CD14-positive monocyte (primary cell): ENCODE measurements at regions not wholly inside any gene's neighbourhood (a gene's known extent, or its start where the extent isn't known, plus 50 kb on each side); places are given as distances from the start of the nearest gene placed in this dataset.

Experiments used
- DNase-seq, 3 donors: peaks; one replicate each; pipeline ENCODE4 v3.0.0-alpha.2; 2011 to 2022
- H2AFZ ChIP-seq: 2 replicates; pipeline ENCODE4 v1.6.0; 2012; ENCODE audit warnings: mild to moderate bottlenecking, low read depth, low read length, inconsistent platforms; ENCODE audit not compliant: insufficient read depth, poor library complexity, severe bottlenecking
- H3K27ac ChIP-seq, 2 donors: 1 replicate in 1 of 2; 2 replicates in 1 of 2; pipeline ENCODE4 v1.5.1; 2012 to 2013; ENCODE audit warnings: low read length in 2 of 2, control low read depth in 1 of 2, inconsistent platforms in 1 of 2, low read depth in 1 of 2, mild to moderate bottlenecking in 1 of 2
- H3K27me3 ChIP-seq, 2 donors: one replicate each; pipeline versions ENCODE4 v1.6.0 to v1.6.1; 2011 to 2013; ENCODE audit warnings: low read length in 2 of 2; ENCODE audit not compliant: control insufficient read depth in 2 of 2, insufficient read depth in 2 of 2
- H3K36me3 ChIP-seq, 2 donors: replicated peaks in 1 of 2; 1 replicate in 1 of 2; 2 replicates in 1 of 2; pipeline versions ENCODE4 v1.5.1 to v1.6.1; 2012 to 2013; ENCODE audit warnings: low read length in 2 of 2, control low read depth in 1 of 2, inconsistent platforms in 1 of 2, mild to moderate bottlenecking in 1 of 2; ENCODE audit not compliant: insufficient read depth in 2 of 2, control insufficient read depth in 1 of 2
- H3K4me1 ChIP-seq, 2 donors: 1 replicate in 1 of 2; 2 replicates in 1 of 2; pipeline versions ENCODE4 v1.5.1 to v1.6.1; 2012 to 2013; ENCODE audit warnings: low read length in 2 of 2, control low read depth in 1 of 2, inconsistent platforms in 1 of 2, mild to moderate bottlenecking in 1 of 2, moderate library complexity in 1 of 2; ENCODE audit not compliant: insufficient read depth in 2 of 2, control insufficient read depth in 1 of 2
- H3K4me2 ChIP-seq: replicated peaks from 2 replicates; pipeline ENCODE3; 2012; ENCODE audit warnings: low read length, moderate library complexity, mild to moderate bottlenecking; ENCODE audit not compliant: poor library complexity, severe bottlenecking; ENCODE audit errors: extremely low read depth
- H3K4me3 ChIP-seq, 3 experiments: fragments of 200-600 bp in 1 of 3; sonication (generic) in 1 of 3; replicated peaks in 1 of 3; 1 replicate in 2 of 3; 2 replicates in 1 of 3; pipeline ENCODE4 v1.5.1; 2011 to 2013; ENCODE audit warnings: low read length in 3 of 3, mild to moderate bottlenecking in 3 of 3, control low read depth in 2 of 3, low read depth in 2 of 3, inconsistent platforms in 1 of 3, moderate library complexity in 1 of 3
- H3K79me2 ChIP-seq: 2 replicates; pipeline ENCODE4 v1.6.0; 2012; ENCODE audit warnings: mild to moderate bottlenecking, control low read depth, inconsistent platforms, low read length, moderate library complexity; ENCODE audit not compliant: insufficient read depth
- H3K9ac ChIP-seq: 2 replicates; pipeline ENCODE4 v1.6.0; 2017; ENCODE audit warnings: low read length, mild to moderate bottlenecking; ENCODE audit not compliant: insufficient read depth, poor library complexity, severe bottlenecking
- H3K9me3 ChIP-seq, 2 donors: replicated peaks in 1 of 2; 1 replicate in 1 of 2; 2 replicates in 1 of 2; pipeline versions ENCODE4 v1.5.1 to v1.6.1; 2012 to 2013; ENCODE audit warnings: low read length in 2 of 2, control low read depth in 1 of 2; ENCODE audit not compliant: control insufficient read depth in 1 of 2, insufficient read depth in 1 of 2
- H4K20me1 ChIP-seq: 2 replicates; pipeline ENCODE4 v1.6.0; 2012; ENCODE audit warnings: mild to moderate bottlenecking, low read length, control low read depth, moderate library complexity; ENCODE audit not compliant: insufficient read depth
- H3K27ac Mint-ChIP-seq, 7 donors: one replicate each; pipeline ENCODE4 v1.8.0; 2020; ENCODE audit warnings: mild to moderate bottlenecking in 7 of 7, mixed read lengths in 7 of 7, moderate library complexity in 6 of 7, inconsistent platforms in 2 of 7
- H3K27me3 Mint-ChIP-seq, 3 donors: one replicate each; pipeline ENCODE4 v1.8.0; 2021 to 2022; ENCODE audit warnings: low read depth in 3 of 3, mild to moderate bottlenecking in 3 of 3, mixed read lengths in 3 of 3, moderate library complexity in 3 of 3, inconsistent platforms in 1 of 3
- H3K36me3 Mint-ChIP-seq, 2 donors: one replicate each; pipeline ENCODE4 v1.8.0; 2020; ENCODE audit warnings: mixed read lengths in 2 of 2, inconsistent platforms in 1 of 2, mild to moderate bottlenecking in 1 of 2
- H3K4me1 Mint-ChIP-seq: one replicate; pipeline ENCODE4 v1.8.0; 2020; ENCODE audit warnings: mild to moderate bottlenecking, mixed read lengths
- H3K4me3 Mint-ChIP-seq, 2 donors: one replicate each; pipeline ENCODE4 v1.8.0; 2020; ENCODE audit warnings: mild to moderate bottlenecking in 2 of 2, mixed read lengths in 2 of 2, moderate library complexity in 1 of 2
- H3K9me3 Mint-ChIP-seq, 7 donors: one replicate each; pipeline ENCODE4 v1.8.0; 2020 to 2022; ENCODE audit warnings: mixed read lengths in 7 of 7, mild to moderate bottlenecking in 6 of 7, moderate library complexity in 6 of 7, inconsistent platforms in 2 of 7
- CTCF ChIP-seq: fragments of 200-600 bp; IDR thresholded peaks from one replicate; pipeline ENCODE4 v1.8.0; 2022; ENCODE audit warnings: antibody characterized with exemption, mild to moderate bottlenecking
- WGBS: methylation state at CpG from one replicate; pipeline ENCODE4 v1.1.5; 2013; ENCODE audit warnings: missing lambda C conversion rate; ENCODE audit not compliant: insufficient coverage; 5-methylcytosine and 5-hydroxymethylcytosine counted together
- intact Hi-C, 2 donors: fragments of 100-400 bp; cut with micrococcal nuclease; formaldehyde crosslinking; loops; one replicate each; pipeline versions ENCODE4 v1.15.0 to v1.15.1; 2023

GRCh38 chr2:79272616-79273015 lies 113.1 kb upstream of the REG3A start:
- H3K27ac ChIP-seq: no peak overlapping the region
- H3K9ac ChIP-seq: no peak overlapping the region
- no peaks in the 10 kb centered on the region for H3K4me1 ChIP-seq
- no peaks in the 10 kb centered on the region for H4K20me1 ChIP-seq
- H3K9me3 ChIP-seq: peaks cover 5 to 16% of the 10 kb centered on the region in 2 donors
- intact Hi-C loops: no loop called here
- H3K9me3 Mint-ChIP-seq: peaks cover 0 to 11% (median 9%) of the 10 kb centered on the region in 7 donors
- H3K79me2 ChIP-seq: no peaks in the 10 kb centered on the region
- no peak overlapping the region for H3K4me3 ChIP-seq
- no peaks in the 10 kb centered on the region for H3K4me1 Mint-ChIP-seq
- H2AFZ ChIP-seq: no peak overlapping the region
- no peak for DNase-seq
- H3K27ac Mint-ChIP-seq: no peak overlapping the region
- no peak for TF ChIP-seq CTCF
- no peaks in the 10 kb centered on the region for H3K27me3 ChIP-seq
- peaks cover 0 to 2% (median 1%) of the 10 kb centered on the region in 3 donors for H3K27me3 Mint-ChIP-seq
- H3K4me2 ChIP-seq: no peak overlapping the region
- H3K4me3 Mint-ChIP-seq: no peak overlapping the region
- no peaks in the 10 kb centered on the region for H3K36me3 ChIP-seq
- no peaks in the 10 kb centered on the region for H3K36me3 Mint-ChIP-seq

GRCh38 chr2:79271456-79271855 lies 111.9 kb upstream of the REG3A start:
- Histone ChIP-seq H3K27ac (no peak overlapping the region), H4K20me1 (no peaks in the 10 kb centered on the region), H2AFZ (no peak overlapping the region), H3K9me3 (peaks cover 5 to 16% of the 10 kb centered on the region in 2 donors), H3K4me3 (no peak overlapping the region), H3K4me2 (no peak overlapping the region), H3K27me3 (no peaks in the 10 kb centered on the region), H3K4me1 (no peaks in the 10 kb centered on the region), H3K36me3 (no peaks in the 10 kb centered on the region), H3K9ac (no peak overlapping the region), H3K79me2 (no peaks in the 10 kb centered on the region)
- Mint-ChIP-seq H3K27ac (no peak overlapping the region), H3K4me1 (no peaks in the 10 kb centered on the region), H3K27me3 (peaks cover 0 to 2% (median 1%) of the 10 kb centered on the region in 3 donors), H3K36me3 (no peaks in the 10 kb centered on the region), H3K9me3 (peaks cover 0 to 11% (median 7%) of the 10 kb centered on the region in 7 donors), H3K4me3 (no peak overlapping the region)
- no peak for TF ChIP-seq CTCF
- intact Hi-C loops: no loop called here
- WGBS: 71% methylated on average over 1 of the region's 3 CpGs
- no peak for DNase-seq
